ENCODE measurements at regions not wholly inside any gene's neighbourhood (a gene's known extent, or its start where the extent isn't known, plus 50 kb on each side); places are given as distances from the start of the nearest gene placed in this dataset.

DNA sequence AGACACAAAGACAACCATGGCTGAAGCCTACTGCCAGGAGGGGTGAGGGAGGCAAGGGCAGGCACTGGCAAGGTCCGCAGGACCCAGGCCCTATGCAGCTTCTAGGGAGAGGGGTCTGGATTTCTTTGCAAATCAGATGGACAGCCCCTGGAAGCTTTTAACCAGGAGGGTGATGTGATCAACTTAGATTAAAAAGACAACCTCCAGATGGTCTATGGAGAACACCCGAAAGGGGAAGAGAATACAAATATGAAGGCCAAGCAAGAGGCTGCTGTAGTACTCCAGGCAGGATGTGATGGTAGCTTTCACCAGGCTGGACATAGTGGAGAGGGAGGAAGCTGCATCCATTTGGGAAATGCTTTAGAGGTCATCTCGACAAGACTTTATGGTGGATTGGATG is 83.3 kb upstream of the TSPAN11 start:
- Histone ChIP-seq H2AFZ (ENCODE audit: low read length) (no peak overlapping the region), H3K14ac (ENCODE audit: insufficient read depth, low read length) (no peak overlapping the region), H3K4me1 (ENCODE audit: insufficient read depth, low read length) (peaks cover 4% of the 10 kb centered on the region), H2AK5ac (ENCODE audit: insufficient read length, low read length) (no peak overlapping the region), H4K8ac (replicated peaks; ENCODE audit: insufficient read length, low read depth, low read length) (no peak overlapping the region), H3K9me3 (ENCODE audit: control insufficient read depth, low read depth, low read length) (no peaks in the 10 kb centered on the region), H3K56ac (ENCODE audit: insufficient read length, low read depth, low read length) (no peak overlapping the region), H3K23me2 (ENCODE audit: insufficient read length, low read depth, low read length, poor library complexity, severe bottlenecking) (no peaks in the 10 kb centered on the region), H3K79me2 (ENCODE audit: insufficient read depth, low read length) (no peaks in the 10 kb centered on the region), H3K79me1 (ENCODE audit: insufficient read depth, low read depth, low read length, poor library complexity, severe bottlenecking) (no peaks in the 10 kb centered on the region), H2BK20ac (ENCODE audit: low read depth, low read length, poor library complexity, severe bottlenecking) (no peak overlapping the region), H3K27me3 (ENCODE audit: insufficient read depth, low read length) (no peaks in the 10 kb centered on the region), H3K27ac (ENCODE audit: insufficient read length, low read depth, low read length) (no peak overlapping the region), H2BK12ac (ENCODE audit: insufficient read length, low read depth, low read length) (no peak overlapping the region), H2BK15ac (ENCODE audit: low read depth, low read length) (no peak overlapping the region), H4K20me1 (ENCODE audit: control insufficient read depth, insufficient read depth, insufficient read length) (no peaks in the 10 kb centered on the region), H3T11ph (ENCODE audit: low read length) (no peak overlapping the region), H3K23ac (ENCODE audit: insufficient read length, low read depth, low read length) (no peak overlapping the region), H4K91ac (ENCODE audit: insufficient read length, low read depth, low read length) (no peak overlapping the region), H3K18ac (ENCODE audit: insufficient read length, low read depth, low read length) (no peak overlapping the region), H3K4me2 (ENCODE audit: insufficient read depth, insufficient read length, low read length) (no peak overlapping the region), H4K5ac (ENCODE audit: insufficient read length, low read depth, low read length) (no peak overlapping the region), H2BK5ac (ENCODE audit: insufficient read length, low read length) (no peak overlapping the region), H3K9ac (ENCODE audit: extremely low read depth, insufficient read length, low read length) (no peak overlapping the region), H3K4ac (ENCODE audit: low read depth, low read length) (no peak overlapping the region), H2BK120ac (ENCODE audit: low read depth, low read length, poor library complexity, severe bottlenecking) (no peak overlapping the region)
- H3K36me3 Mint-ChIP-seq (ENCODE audit: insufficient read depth in 1 of 3, low read depth in 3 of 3): no peaks in the 10 kb centered on the region
- H3K4me1 Mint-ChIP-seq: peaks cover 17 to 20% of the 10 kb centered on the region in 2 experiments
- peaks cover 8% of the 10 kb centered on the region for H3K27me3 Mint-ChIP-seq (ENCODE audit: low read depth)
- H3K4me3 Mint-ChIP-seq: no peak overlapping the region
- H3K27ac Mint-ChIP-seq: no peak overlapping the region
- peak; percentile 20 for DNase-seq
- no CpG with 5 or more reads among the region's 3 CpGs for WGBS (ENCODE audit: extremely low coverage, insufficient read length, low lambda C conversion rate)
- TF ChIP-seq, protein P1, sequence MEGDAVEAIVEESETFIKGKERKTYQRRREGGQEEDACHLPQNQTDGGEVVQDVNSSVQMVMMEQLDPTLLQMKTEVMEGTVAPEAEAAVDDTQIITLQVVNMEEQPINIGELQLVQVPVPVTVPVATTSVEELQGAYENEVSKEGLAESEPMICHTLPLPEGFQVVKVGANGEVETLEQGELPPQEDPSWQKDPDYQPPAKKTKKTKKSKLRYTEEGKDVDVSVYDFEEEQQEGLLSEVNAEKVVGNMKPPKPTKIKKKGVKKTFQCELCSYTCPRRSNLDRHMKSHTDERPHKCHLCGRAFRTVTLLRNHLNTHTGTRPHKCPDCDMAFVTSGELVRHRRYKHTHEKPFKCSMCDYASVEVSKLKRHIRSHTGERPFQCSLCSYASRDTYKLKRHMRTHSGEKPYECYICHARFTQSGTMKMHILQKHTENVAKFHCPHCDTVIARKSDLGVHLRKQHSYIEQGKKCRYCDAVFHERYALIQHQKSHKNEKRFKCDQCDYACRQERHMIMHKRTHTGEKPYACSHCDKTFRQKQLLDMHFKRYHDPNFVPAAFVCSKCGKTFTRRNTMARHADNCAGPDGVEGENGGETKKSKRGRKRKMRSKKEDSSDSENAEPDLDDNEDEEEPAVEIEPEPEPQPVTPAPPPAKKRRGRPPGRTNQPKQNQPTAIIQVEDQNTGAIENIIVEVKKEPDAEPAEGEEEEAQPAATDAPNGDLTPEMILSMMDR (conservative IDR thresholded peaks at IDR 0.05): no peak
- peaks cover 0 to 3% of the 10 kb centered on the region in 2 experiments; a peak in 2 of 5 replicates for H3K9me3 Mint-ChIP-seq
